ENCODE measurements at regions not wholly inside any gene's neighbourhood (a gene's known extent, or its start where the extent isn't known, plus 50 kb on each side); places are given as distances from the start of the nearest gene placed in this dataset.

DNA sequence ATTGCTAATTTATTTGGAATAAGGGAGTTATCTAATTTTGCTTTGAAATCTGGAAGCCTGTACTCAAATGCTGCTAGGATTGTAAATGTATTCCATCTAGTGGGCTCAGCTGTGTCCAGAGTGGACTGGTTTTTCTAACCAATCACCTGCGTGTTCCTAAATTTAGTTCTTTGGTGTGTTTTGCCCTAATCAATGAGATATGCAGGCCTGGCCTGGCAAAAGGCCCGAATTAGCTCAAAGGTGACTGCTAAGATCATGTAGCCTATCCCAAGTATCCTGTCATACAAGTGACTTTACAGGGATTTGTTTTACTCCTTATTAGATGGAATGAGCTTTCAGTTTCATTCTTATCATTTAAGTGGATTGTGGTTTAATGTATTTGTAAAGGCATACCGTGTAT is 51.3 kb upstream of the ARMC2 start:
- TF ChIP-seq, protein P1, sequence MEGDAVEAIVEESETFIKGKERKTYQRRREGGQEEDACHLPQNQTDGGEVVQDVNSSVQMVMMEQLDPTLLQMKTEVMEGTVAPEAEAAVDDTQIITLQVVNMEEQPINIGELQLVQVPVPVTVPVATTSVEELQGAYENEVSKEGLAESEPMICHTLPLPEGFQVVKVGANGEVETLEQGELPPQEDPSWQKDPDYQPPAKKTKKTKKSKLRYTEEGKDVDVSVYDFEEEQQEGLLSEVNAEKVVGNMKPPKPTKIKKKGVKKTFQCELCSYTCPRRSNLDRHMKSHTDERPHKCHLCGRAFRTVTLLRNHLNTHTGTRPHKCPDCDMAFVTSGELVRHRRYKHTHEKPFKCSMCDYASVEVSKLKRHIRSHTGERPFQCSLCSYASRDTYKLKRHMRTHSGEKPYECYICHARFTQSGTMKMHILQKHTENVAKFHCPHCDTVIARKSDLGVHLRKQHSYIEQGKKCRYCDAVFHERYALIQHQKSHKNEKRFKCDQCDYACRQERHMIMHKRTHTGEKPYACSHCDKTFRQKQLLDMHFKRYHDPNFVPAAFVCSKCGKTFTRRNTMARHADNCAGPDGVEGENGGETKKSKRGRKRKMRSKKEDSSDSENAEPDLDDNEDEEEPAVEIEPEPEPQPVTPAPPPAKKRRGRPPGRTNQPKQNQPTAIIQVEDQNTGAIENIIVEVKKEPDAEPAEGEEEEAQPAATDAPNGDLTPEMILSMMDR (IDR thresholded peaks at IDR 0.05): no peak
- TF ChIP-seq EP300 (IDR thresholded peaks at IDR 0.05; ENCODE audit: low read depth) (no peak), POLR2A (IDR thresholded peaks at IDR 0.05) (no peak)

Data from transverse colon (tissue), 3 donors.